Mesendoderm (in vitro differentiated cells): ENCODE measurements at regions not wholly inside any gene's neighbourhood (a gene's known extent, or its start where the extent isn't known, plus 50 kb on each side); places are given as distances from the start of the nearest gene placed in this dataset.

ENCODE experiments used
- DNase-seq: peaks from one replicate; pipeline ENCODE4 v3.0.0; 2013
- H2AK5ac ChIP-seq: 2 replicates; pipeline ENCODE4 v1.6.1; 2013; ENCODE audit warnings: low read length, inconsistent platforms
- H2BK120ac ChIP-seq: 2 replicates; pipeline ENCODE4 v1.6.1; 2013; ENCODE audit warnings: low read depth, mild to moderate bottlenecking, low read length, moderate library complexity, mixed read lengths
- H2BK15ac ChIP-seq: replicated peaks from 2 replicates; pipeline ENCODE4 v1.6.1; 2013; ENCODE audit warnings: low read depth, mild to moderate bottlenecking, moderate library complexity
- H2BK5ac ChIP-seq: 2 replicates; pipeline ENCODE4 v1.6.1; 2013; ENCODE audit warnings: low read length, inconsistent platforms
- H3K18ac ChIP-seq: 2 replicates; pipeline ENCODE4 v1.6.1; 2013; ENCODE audit warnings: mild to moderate bottlenecking, low read length, mixed read lengths
- H3K23ac ChIP-seq: one replicate; pipeline ENCODE4 v1.6.1; 2013; ENCODE audit warnings: low read length
- H3K27ac ChIP-seq: 2 replicates; pipeline ENCODE4 v1.5.1; 2013; ENCODE audit warnings: low read depth, mild to moderate bottlenecking, inconsistent platforms, low read length, moderate library complexity
- H3K27me3 ChIP-seq: 2 replicates; pipeline ENCODE4 v1.6.1; 2013; ENCODE audit warnings: low read length, control low read depth, mild to moderate bottlenecking, inconsistent platforms; ENCODE audit not compliant: insufficient read depth, poor library complexity
- H3K36me3 ChIP-seq: 2 replicates; pipeline ENCODE4 v1.6.1; 2013; ENCODE audit warnings: low read length, inconsistent platforms; ENCODE audit not compliant: control insufficient read depth, insufficient read depth
- H3K4ac ChIP-seq: one replicate; pipeline ENCODE4 v1.6.1; 2013; ENCODE audit warnings: low read depth, mild to moderate bottlenecking, low read length, moderate library complexity
- H3K4me1 ChIP-seq: 2 replicates; pipeline ENCODE4 v1.6.1; 2013; ENCODE audit warnings: low read depth, low read length, inconsistent platforms; ENCODE audit not compliant: control insufficient read depth
- H3K4me2 ChIP-seq: 2 replicates; pipeline ENCODE4 v1.6.1; 2013; ENCODE audit warnings: low read length
- H3K4me3 ChIP-seq: 2 replicates; pipeline ENCODE4 v1.5.1; 2013; ENCODE audit warnings: mild to moderate bottlenecking, low read length
- H3K56ac ChIP-seq: one replicate; pipeline ENCODE4 v1.6.1; 2013; ENCODE audit warnings: low read length
- H3K79me1 ChIP-seq: 2 replicates; pipeline ENCODE4 v1.6.1; 2013; ENCODE audit warnings: low read length, inconsistent platforms
- H3K79me2 ChIP-seq: 2 replicates; pipeline ENCODE4 v1.6.1; 2013; ENCODE audit warnings: mild to moderate bottlenecking, low read length; ENCODE audit not compliant: control insufficient read depth, insufficient read depth
- H3K9ac ChIP-seq: 2 replicates; pipeline ENCODE4 v1.6.1; 2013; ENCODE audit warnings: low read length, inconsistent platforms
- H4K5ac ChIP-seq: one replicate; pipeline ENCODE4 v1.6.1; 2013; ENCODE audit warnings: low read length
- H4K8ac ChIP-seq: one replicate; pipeline ENCODE4 v1.6.1; 2013; ENCODE audit warnings: low read depth, mild to moderate bottlenecking, control low read depth, low read length, moderate library complexity
- WGBS: extraction: QIAGEN DNeasy Blood & Tissue Kit; methylation state at CpG from one replicate; pipeline ENCODE4 v1.1.7; 2013; ENCODE audit warnings: low lambda C conversion rate, missing lambda C conversion rate; ENCODE audit not compliant: insufficient coverage; ENCODE audit errors: extremely low coverage; 5-methylcytosine and 5-hydroxymethylcytosine counted together

DNA sequence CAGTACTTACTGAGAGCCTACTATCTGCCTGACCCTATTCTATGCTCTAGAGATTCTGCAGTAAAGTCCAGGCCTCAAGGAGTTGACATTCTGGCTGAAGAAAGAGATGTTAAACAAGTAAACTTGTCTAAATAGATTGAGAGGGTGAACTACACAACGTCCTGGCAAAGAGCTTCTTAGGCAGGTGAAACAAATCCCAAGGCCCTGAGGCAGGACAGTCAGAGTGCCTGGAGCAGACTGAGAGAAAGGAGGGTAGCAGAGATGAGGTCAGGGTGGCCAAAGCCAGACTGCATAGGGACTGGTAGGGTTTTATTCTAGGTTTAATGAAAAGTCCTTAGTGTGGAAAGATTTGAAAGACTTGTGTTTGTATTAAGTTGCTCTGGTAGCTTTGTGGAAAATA is 84.5 kb upstream of the ATP11B start:
- no peak overlapping the region for H3K27ac ChIP-seq
- no peak overlapping the region for H3K9ac ChIP-seq
- DNase-seq = no peak
- H3K4ac ChIP-seq = no peak overlapping the region
- no peak overlapping the region for H2BK5ac ChIP-seq
- no peak overlapping the region for H3K4me3 ChIP-seq
- peaks cover 2% of the 10 kb centered on the region for H3K4me1 ChIP-seq
- no peak overlapping the region for H4K8ac ChIP-seq
- no peaks in the 10 kb centered on the region for H3K79me2 ChIP-seq
- H3K4me2 ChIP-seq = no peak overlapping the region
- no peaks in the 10 kb centered on the region for H3K27me3 ChIP-seq
- H4K5ac ChIP-seq = no peak overlapping the region
- WGBS = no CpG with 5 or more reads among the region's 1 CpG
- no peak overlapping the region for H2AK5ac ChIP-seq
- no peak overlapping the region for H3K56ac ChIP-seq
- no peak overlapping the region for H2BK120ac ChIP-seq
- no peak overlapping the region for H2BK15ac ChIP-seq
- no peak overlapping the region for H3K23ac ChIP-seq
- H3K79me1 ChIP-seq = no peaks in the 10 kb centered on the region
- H3K18ac ChIP-seq = no peak overlapping the region
- H3K36me3 ChIP-seq = no peaks in the 10 kb centered on the region

DNA sequence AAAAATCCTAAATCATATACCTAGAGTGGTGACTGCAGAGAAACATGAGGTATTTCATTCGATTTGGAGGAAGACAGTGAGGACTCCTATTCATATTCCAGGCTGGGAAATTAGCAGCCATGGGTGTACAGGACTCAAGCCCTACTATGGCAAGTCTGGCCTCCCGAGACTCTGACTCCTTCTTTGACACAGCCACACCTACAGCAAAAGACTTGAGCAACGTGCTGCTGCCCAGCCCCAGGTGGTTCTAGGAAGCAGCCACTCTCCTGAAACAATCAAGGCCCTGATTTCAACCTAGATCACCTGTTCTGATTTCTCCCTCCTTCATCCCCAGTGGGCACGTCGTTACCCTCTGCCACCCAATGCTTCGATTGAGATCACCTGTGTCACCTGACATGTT is 84.0 kb upstream of the ATP11B start:
- H2BK5ac ChIP-seq = no peak overlapping the region
- no peak overlapping the region for H2BK120ac ChIP-seq
- H4K5ac ChIP-seq = no peak overlapping the region
- no peak overlapping the region for H2AK5ac ChIP-seq
- H3K4me1 ChIP-seq = peaks cover 2% of the 10 kb centered on the region
- no peak overlapping the region for H3K27ac ChIP-seq
- no peaks in the 10 kb centered on the region for H3K79me1 ChIP-seq
- H4K8ac ChIP-seq = no peak overlapping the region
- no peak overlapping the region for H3K23ac ChIP-seq
- H3K36me3 ChIP-seq = no peaks in the 10 kb centered on the region
- no peak overlapping the region for H3K4ac ChIP-seq
- no peak overlapping the region for H2BK15ac ChIP-seq
- H3K18ac ChIP-seq = no peak overlapping the region
- H3K4me3 ChIP-seq = no peak overlapping the region
- H3K4me2 ChIP-seq = no peak overlapping the region
- H3K79me2 ChIP-seq = no peaks in the 10 kb centered on the region
- no peak overlapping the region for H3K56ac ChIP-seq
- no CpG with 5 or more reads among the region's 6 CpGs for WGBS
- no peak overlapping the region for H3K9ac ChIP-seq
- no peaks in the 10 kb centered on the region for H3K27me3 ChIP-seq
- DNase-seq = no peak

DNA sequence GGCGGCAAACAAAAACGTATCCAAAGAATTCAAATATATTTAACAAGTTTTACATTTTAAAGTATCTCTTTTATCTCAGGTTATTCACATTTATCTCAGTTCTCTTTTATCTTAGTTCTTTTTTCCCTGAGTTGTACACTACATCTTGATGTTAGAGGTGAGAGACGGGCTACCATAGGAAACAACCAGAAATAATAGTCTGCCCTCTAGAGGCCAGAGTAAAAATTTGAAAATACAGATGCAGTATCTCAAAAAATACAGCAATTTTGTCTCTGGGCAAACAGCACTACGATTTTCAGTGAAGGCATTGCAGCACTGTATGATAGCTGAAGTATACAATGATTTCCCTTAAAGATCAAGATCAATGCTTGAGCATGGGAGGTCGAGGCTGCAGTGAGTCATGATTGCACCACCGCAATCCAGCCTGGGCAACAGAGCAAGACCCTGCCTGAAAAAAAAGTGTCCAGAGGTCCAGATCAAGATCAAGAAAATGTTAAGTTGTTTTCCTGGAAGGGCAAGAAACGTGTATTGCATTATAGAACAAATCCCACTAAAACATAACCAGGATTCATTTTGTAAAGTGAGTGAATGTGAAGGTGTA is 82.6 kb upstream of the ATP11B start:
- H4K8ac ChIP-seq = no peak overlapping the region
- no peaks in the 10 kb centered on the region for H3K36me3 ChIP-seq
- peak; percentile 47 for DNase-seq
- H3K4me3 ChIP-seq = no peak overlapping the region
- H3K27me3 ChIP-seq = no peaks in the 10 kb centered on the region
- H3K27ac ChIP-seq = no peak overlapping the region
- no peak overlapping the region for H3K18ac ChIP-seq
- no peak overlapping the region for H3K56ac ChIP-seq
- H3K4me1 ChIP-seq = peaks cover 2% of the 10 kb centered on the region
- no peak overlapping the region for H3K9ac ChIP-seq
- H3K79me1 ChIP-seq = no peaks in the 10 kb centered on the region
- no peak overlapping the region for H3K23ac ChIP-seq
- H2BK5ac ChIP-seq = no peak overlapping the region
- H3K4me2 ChIP-seq = no peak overlapping the region
- no peak overlapping the region for H2BK15ac ChIP-seq
- no peak overlapping the region for H2AK5ac ChIP-seq
- H3K79me2 ChIP-seq = no peaks in the 10 kb centered on the region
- H4K5ac ChIP-seq = no peak overlapping the region
- no peak overlapping the region for H3K4ac ChIP-seq
- no CpG with 5 or more reads among the region's 7 CpGs for WGBS
- no peak overlapping the region for H2BK120ac ChIP-seq

DNA sequence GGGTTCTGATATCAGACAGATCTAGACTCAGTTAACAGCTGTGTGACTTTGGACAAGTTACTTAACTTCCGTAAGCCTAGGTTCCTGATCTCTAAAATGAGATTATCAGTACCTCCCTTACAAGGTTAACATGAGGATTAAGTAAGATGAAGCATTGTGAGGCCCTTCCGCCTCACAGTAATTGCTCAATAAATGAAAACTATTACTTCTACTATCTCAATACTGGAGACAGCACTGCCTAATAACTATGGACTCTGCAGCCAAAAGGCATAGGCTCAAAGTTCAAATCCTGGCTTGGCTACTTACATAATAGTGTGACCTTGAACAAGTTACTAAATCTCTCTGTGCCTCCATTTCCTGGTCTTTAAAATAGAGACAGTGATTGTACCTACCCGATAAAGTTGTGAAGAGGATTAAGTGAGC is 82.0 kb upstream of the ATP11B start:
- no peaks in the 10 kb centered on the region for H3K79me2 ChIP-seq
- H3K79me1 ChIP-seq = no peaks in the 10 kb centered on the region
- no peak overlapping the region for H2BK120ac ChIP-seq
- H3K18ac ChIP-seq = no peak overlapping the region
- H3K27me3 ChIP-seq = no peaks in the 10 kb centered on the region
- no peak overlapping the region for H3K4me2 ChIP-seq
- no peak overlapping the region for H3K56ac ChIP-seq
- H3K4me3 ChIP-seq = no peak overlapping the region
- WGBS = no CpG with 5 or more reads among the region's 3 CpGs
- no peak overlapping the region for H3K23ac ChIP-seq
- no peak overlapping the region for H3K27ac ChIP-seq
- DNase-seq = peak; percentile 41
- H4K8ac ChIP-seq = no peak overlapping the region
- no peak overlapping the region for H3K9ac ChIP-seq
- no peaks in the 10 kb centered on the region for H3K36me3 ChIP-seq
- H4K5ac ChIP-seq = no peak overlapping the region
- no peak overlapping the region for H2BK5ac ChIP-seq
- no peak overlapping the region for H2BK15ac ChIP-seq
- peaks cover 2% of the 10 kb centered on the region for H3K4me1 ChIP-seq
- no peak overlapping the region for H3K4ac ChIP-seq
- H2AK5ac ChIP-seq = no peak overlapping the region

DNA sequence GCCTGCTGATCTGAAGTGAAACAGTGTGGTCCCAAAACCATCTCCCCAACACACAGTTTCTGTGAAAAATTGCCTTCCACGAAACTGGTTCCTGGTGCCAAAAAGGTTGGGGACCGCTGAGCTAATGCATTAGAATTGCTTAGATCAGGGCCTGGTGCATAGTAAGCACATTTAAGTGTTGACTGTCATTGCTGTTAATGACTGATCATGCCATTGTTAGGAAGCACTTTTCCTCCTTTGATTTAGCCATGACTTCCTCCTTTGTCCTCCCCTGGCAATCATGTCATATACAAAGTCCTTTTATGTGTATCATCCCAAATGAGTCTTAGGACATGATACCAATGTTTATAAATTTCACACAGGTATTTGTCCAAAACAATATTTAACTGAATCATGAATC is 81.5 kb upstream of the ATP11B start:
- H3K79me1 ChIP-seq = no peaks in the 10 kb centered on the region
- H3K9ac ChIP-seq = no peak overlapping the region
- no peak overlapping the region for H3K27ac ChIP-seq
- no peak overlapping the region for H4K5ac ChIP-seq
- H3K4ac ChIP-seq = no peak overlapping the region
- no peak overlapping the region for H3K56ac ChIP-seq
- H3K27me3 ChIP-seq = no peaks in the 10 kb centered on the region
- H3K23ac ChIP-seq = no peak overlapping the region
- no peak for DNase-seq
- no peak overlapping the region for H4K8ac ChIP-seq
- no peak overlapping the region for H2BK5ac ChIP-seq
- peaks cover 6% of the 10 kb centered on the region for H3K4me1 ChIP-seq
- no peaks in the 10 kb centered on the region for H3K79me2 ChIP-seq
- H2AK5ac ChIP-seq = no peak overlapping the region
- WGBS = no CpG with 5 or more reads among the region's 2 CpGs
- H3K4me3 ChIP-seq = no peak overlapping the region
- no peak overlapping the region for H2BK120ac ChIP-seq
- H3K36me3 ChIP-seq = no peaks in the 10 kb centered on the region
- H2BK15ac ChIP-seq = no peak overlapping the region
- H3K4me2 ChIP-seq = no peak overlapping the region
- no peak overlapping the region for H3K18ac ChIP-seq

DNA sequence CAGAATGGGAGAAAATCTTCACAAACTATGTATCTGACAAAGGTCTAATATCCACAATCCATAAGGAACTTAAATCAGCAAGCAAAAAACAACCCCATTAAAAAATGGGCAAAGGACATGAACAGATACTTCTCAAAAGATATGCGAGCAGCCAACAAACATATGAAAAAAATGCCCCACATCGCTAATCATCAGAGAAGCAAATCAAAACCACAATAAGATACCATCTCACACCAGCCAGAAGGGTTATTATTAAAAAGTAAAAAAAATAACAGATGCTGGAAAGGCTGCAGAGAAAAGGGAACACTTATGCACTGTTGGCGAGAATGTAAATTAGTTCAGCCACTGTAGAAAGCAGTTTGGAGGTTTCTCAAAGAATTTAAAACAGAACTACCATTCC is 80.2 kb upstream of the ATP11B start:
- Histone ChIP-seq H2BK5ac (no peak overlapping the region), H3K27ac (no peak overlapping the region), H3K9ac (no peak overlapping the region), H3K4ac (no peak overlapping the region), H3K79me1 (no peaks in the 10 kb centered on the region), H3K79me2 (no peaks in the 10 kb centered on the region), H2BK15ac (no peak overlapping the region), H2AK5ac (no peak overlapping the region), H3K4me1 (peaks cover 6% of the 10 kb centered on the region), H3K36me3 (no peaks in the 10 kb centered on the region), H3K4me3 (no peak overlapping the region), H2BK120ac (no peak overlapping the region), H3K23ac (no peak overlapping the region), H3K18ac (no peak overlapping the region), H3K4me2 (no peak overlapping the region), H4K5ac (no peak overlapping the region), H4K8ac (no peak overlapping the region), H3K56ac (no peak overlapping the region), H3K27me3 (no peaks in the 10 kb centered on the region)
- WGBS = no CpG with 5 or more reads among the region's 3 CpGs
- DNase-seq = no peak
